Osteoblast (primary cell): ENCODE measurements at regions not wholly inside any gene's neighbourhood (a gene's known extent, or its start where the extent isn't known, plus 50 kb on each side); places are given as distances from the start of the nearest gene placed in this dataset.

Experiments used
- DNase-seq: peaks from one replicate; pipeline ENCODE4 v3.0.0; 2011; ENCODE audit warnings: low spot score, mixed read lengths; ENCODE audit not compliant: insufficient read length; ENCODE audit errors: missing footprints
- H2AFZ ChIP-seq: 2 replicates; pipeline ENCODE4 v1.6.0; 2011; ENCODE audit warnings: mild to moderate bottlenecking, low read length
- H3K27ac ChIP-seq: 2 replicates; pipeline ENCODE4 v1.5.1; 2011; ENCODE audit warnings: mild to moderate bottlenecking, low read depth, low read length, moderate library complexity
- H3K27me3 ChIP-seq: 2 replicates; pipeline ENCODE4 v1.6.0; 2012; ENCODE audit warnings: mild to moderate bottlenecking, control low read depth, inconsistent platforms, low read length, moderate library complexity; ENCODE audit not compliant: insufficient read depth
- H3K36me3 ChIP-seq: 2 replicates; pipeline ENCODE4 v1.5.1; 2011; ENCODE audit warnings: mild to moderate bottlenecking, low read length, control low read depth, moderate library complexity; ENCODE audit not compliant: insufficient read depth
- H3K4me1 ChIP-seq: 2 replicates; pipeline ENCODE4 v1.5.1; 2011; ENCODE audit warnings: mild to moderate bottlenecking, low read length, control low read depth, moderate library complexity; ENCODE audit not compliant: insufficient read depth
- H3K4me2 ChIP-seq: 2 replicates; pipeline ENCODE4 v1.6.0; 2011; ENCODE audit warnings: mild to moderate bottlenecking, low read length; ENCODE audit not compliant: insufficient read depth
- H3K4me3 ChIP-seq: fragments of 200-600 bp; sonication (generic); 3 replicates; pipeline ENCODE4 v1.5.1; 2012; ENCODE audit warnings: mild to moderate bottlenecking, low read length, inconsistent platforms; ENCODE audit not compliant: insufficient read depth
- H3K79me2 ChIP-seq: 2 replicates; pipeline ENCODE4 v1.6.0; 2012; ENCODE audit warnings: mild to moderate bottlenecking, low read length, control low read depth, inconsistent platforms; ENCODE audit not compliant: insufficient read depth
- H3K9me3 ChIP-seq: 2 replicates; pipeline ENCODE4 v1.5.1; 2011; ENCODE audit warnings: low read depth, low read length, control low read depth
- H4K20me1 ChIP-seq: 2 replicates; pipeline ENCODE4 v1.6.0; 2012; ENCODE audit warnings: mild to moderate bottlenecking, low read length, control low read depth; ENCODE audit not compliant: insufficient read depth
- TF ChIP-seq, protein P1 (sequence below): IDR thresholded peaks from 2 replicates; pipeline ENCODE4 v1.5.1; 2011; ENCODE audit warnings: mild to moderate bottlenecking, low read depth, low read length, moderate library complexity; ENCODE audit errors: extremely low read depth

DNA sequence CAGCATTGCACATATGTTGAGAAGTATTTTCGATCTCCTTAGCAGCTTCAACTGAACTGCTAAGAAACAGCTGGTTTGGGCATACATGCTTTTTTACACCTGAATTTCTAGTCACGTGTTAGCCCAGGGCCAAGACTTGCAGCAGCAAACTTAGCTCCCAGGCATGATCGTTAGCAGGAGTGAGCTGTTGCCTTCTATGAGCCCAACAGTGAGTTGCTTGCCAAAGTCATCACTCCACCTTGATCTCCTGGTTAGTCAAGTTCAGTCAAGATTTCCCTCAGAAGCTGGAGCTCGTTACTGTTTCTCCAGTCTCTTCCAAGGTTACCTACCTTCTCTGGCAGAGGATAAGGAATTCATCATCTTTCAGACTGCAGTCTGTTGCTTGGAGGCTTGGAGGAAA is 100.4 kb upstream of the SEMA6D start:
- no peaks in the 10 kb centered on the region for H3K36me3 ChIP-seq
- no peaks in the 10 kb centered on the region for H4K20me1 ChIP-seq
- no peaks in the 10 kb centered on the region for H3K27me3 ChIP-seq
- H3K4me3 ChIP-seq, result no peak overlapping the region
- TF ChIP-seq, protein P1, sequence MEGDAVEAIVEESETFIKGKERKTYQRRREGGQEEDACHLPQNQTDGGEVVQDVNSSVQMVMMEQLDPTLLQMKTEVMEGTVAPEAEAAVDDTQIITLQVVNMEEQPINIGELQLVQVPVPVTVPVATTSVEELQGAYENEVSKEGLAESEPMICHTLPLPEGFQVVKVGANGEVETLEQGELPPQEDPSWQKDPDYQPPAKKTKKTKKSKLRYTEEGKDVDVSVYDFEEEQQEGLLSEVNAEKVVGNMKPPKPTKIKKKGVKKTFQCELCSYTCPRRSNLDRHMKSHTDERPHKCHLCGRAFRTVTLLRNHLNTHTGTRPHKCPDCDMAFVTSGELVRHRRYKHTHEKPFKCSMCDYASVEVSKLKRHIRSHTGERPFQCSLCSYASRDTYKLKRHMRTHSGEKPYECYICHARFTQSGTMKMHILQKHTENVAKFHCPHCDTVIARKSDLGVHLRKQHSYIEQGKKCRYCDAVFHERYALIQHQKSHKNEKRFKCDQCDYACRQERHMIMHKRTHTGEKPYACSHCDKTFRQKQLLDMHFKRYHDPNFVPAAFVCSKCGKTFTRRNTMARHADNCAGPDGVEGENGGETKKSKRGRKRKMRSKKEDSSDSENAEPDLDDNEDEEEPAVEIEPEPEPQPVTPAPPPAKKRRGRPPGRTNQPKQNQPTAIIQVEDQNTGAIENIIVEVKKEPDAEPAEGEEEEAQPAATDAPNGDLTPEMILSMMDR, result no peak
- DNase-seq, result no peak
- no peaks in the 10 kb centered on the region for H3K79me2 ChIP-seq
- H3K4me1 ChIP-seq, result no peaks in the 10 kb centered on the region
- H2AFZ ChIP-seq, result no peak overlapping the region
- H3K27ac ChIP-seq, result no peak overlapping the region
- H3K4me2 ChIP-seq, result no peak overlapping the region
- no peaks in the 10 kb centered on the region for H3K9me3 ChIP-seq

GRCh38 chr15:47618241-47618640 is 99.1 kb upstream of the SEMA6D start:
- no peak overlapping the region for H3K4me3 ChIP-seq
- no peak overlapping the region for H2AFZ ChIP-seq
- H3K4me2 ChIP-seq, result no peak overlapping the region
- no peaks in the 10 kb centered on the region for H3K27me3 ChIP-seq
- H4K20me1 ChIP-seq, result no peaks in the 10 kb centered on the region
- H3K79me2 ChIP-seq, result no peaks in the 10 kb centered on the region
- no peak overlapping the region for H3K27ac ChIP-seq
- H3K4me1 ChIP-seq, result no peaks in the 10 kb centered on the region
- no peaks in the 10 kb centered on the region for H3K36me3 ChIP-seq
- no peak for DNase-seq
- TF ChIP-seq, protein P1, result no peak
- H3K9me3 ChIP-seq, result no peaks in the 10 kb centered on the region

- H3K4me2 ChIP-seq, result no peak overlapping the region
- H3K4me1 ChIP-seq, result no peaks in the 10 kb centered on the region
- no peaks in the 10 kb centered on the region for H3K9me3 ChIP-seq
- H4K20me1 ChIP-seq, result no peaks in the 10 kb centered on the region
- no peaks in the 10 kb centered on the region for H3K79me2 ChIP-seq
- TF ChIP-seq, protein P1, result no peak
- no peak overlapping the region for H2AFZ ChIP-seq
- H3K27ac ChIP-seq, result no peak overlapping the region
- no peaks in the 10 kb centered on the region for H3K27me3 ChIP-seq
- no peak overlapping the region for H3K4me3 ChIP-seq
- DNase-seq, result no peak
- no peaks in the 10 kb centered on the region for H3K36me3 ChIP-seq
Measured at GRCh38 chr15:47620960-47621681, 96.2 kb upstream of the SEMA6D start.

- Histone ChIP-seq H3K79me2 (no peaks in the 10 kb centered on the region), H3K36me3 (no peaks in the 10 kb centered on the region), H3K9me3 (no peaks in the 10 kb centered on the region), H3K4me3 (no peak overlapping the region), H3K4me1 (no peaks in the 10 kb centered on the region), H3K27me3 (no peaks in the 10 kb centered on the region), H2AFZ (no peak overlapping the region), H3K4me2 (no peak overlapping the region), H3K27ac (no peak overlapping the region), H4K20me1 (no peaks in the 10 kb centered on the region)
- DNase-seq, result no peak
- TF ChIP-seq, protein P1, result no peak
Measured at GRCh38 chr15:47622055-47622454, 95.2 kb upstream of the SEMA6D start.
